OCI-LY7 (cell line): ENCODE measurements at regions not wholly inside any gene's neighbourhood (a gene's known extent, or its start where the extent isn't known, plus 50 kb on each side); places are given as distances from the start of the nearest gene placed in this dataset.

Source experiments
- CTCF ChIP-seq: fragments of 200-600 bp; sonication (generic); conservative IDR thresholded peaks from 2 replicates; pipeline ENCODE4 v1.5.1; 2014; ENCODE audit warnings: mild to moderate bottlenecking, antibody characterized with exemption, low read length, moderate library complexity, mixed read lengths
- EZH2phosphoT487 ChIP-seq: fragments of 200-600 bp; sonication (generic); IDR thresholded peaks from 2 replicates; pipeline ENCODE4 v1.6.1; 2018; ENCODE audit warnings: low read depth, borderline replicate concordance, mild to moderate bottlenecking, mixed run types, antibody characterized with exemption, low read length, moderate library complexity, mixed read lengths

GRCh38 chr12:75954041-75954440 lies 77.5 kb downstream of the PHLDA1 start:
- no peak for TF ChIP-seq CTCF
- TF ChIP-seq EZH2phosphoT487: no peak
